ENCODE measurements at regions not wholly inside any gene's neighbourhood (a gene's known extent, or its start where the extent isn't known, plus 50 kb on each side); places are given as distances from the start of the nearest gene placed in this dataset.

- no peak for DNase-seq
Measured at GRCh38 chr4:135319685-135320084, 1118.1 kb upstream of the PABPC4L start.

GRCh38 chr4:135316266-135316779 lies 1114.7 kb upstream of the PABPC4L start:
- no peak for DNase-seq

- no peak for DNase-seq
Measured at GRCh38 chr4:135290136-135290535, 1088.5 kb upstream of the PABPC4L start.

- DNase-seq = no peak
Measured at GRCh38 chr4:135283934-135284333, 1082.3 kb upstream of the PABPC4L start.

GRCh38 chr4:135282676-135283075 lies 1081.1 kb upstream of the PABPC4L start:
- DNase-seq = no peak

- DNase-seq = no peak
Measured at GRCh38 chr4:135281230-135281629, 1079.6 kb upstream of the PABPC4L start.

- no peak for DNase-seq
Measured at GRCh38 chr4:135277980-135278315, 1076.4 kb upstream of the PABPC4L start.

GRCh38 chr4:135277068-135277979 lies 1075.7 kb upstream of the PABPC4L start:
- DNase-seq = no peak

- DNase-seq = no peak
Measured at GRCh38 chr4:135274416-135274815, 1072.8 kb upstream of the PABPC4L start.

GRCh38 chr4:135269125-135269890 lies 1067.7 kb upstream of the PABPC4L start:
- DNase-seq = no peak

- DNase-seq = no peak
Measured at GRCh38 chr4:135268369-135268768, 1066.8 kb upstream of the PABPC4L start.

- peak; percentile 2 for DNase-seq
Measured at GRCh38 chr4:135267148-135267865, 1065.7 kb upstream of the PABPC4L start.

- DNase-seq = no peak
Measured at GRCh38 chr4:135256111-135256510, 1054.5 kb upstream of the PABPC4L start.

GRCh38 chr4:135250040-135250439 lies 1048.5 kb upstream of the PABPC4L start:
- DNase-seq = no peak

- no peak for DNase-seq
Measured at GRCh38 chr4:135249024-135249423, 1047.4 kb upstream of the PABPC4L start.

GRCh38 chr4:135244696-135245095 lies 1043.1 kb upstream of the PABPC4L start:
- no peak for DNase-seq

- DNase-seq = no peak
Measured at GRCh38 chr4:135244056-135244455, 1042.5 kb upstream of the PABPC4L start.

- no peak for DNase-seq
Measured at GRCh38 chr4:135240796-135241195, 1039.2 kb upstream of the PABPC4L start.

- DNase-seq = no peak
Measured at GRCh38 chr4:135239964-135240363, 1038.4 kb upstream of the PABPC4L start.

GRCh38 chr4:135238940-135239339 lies 1037.4 kb upstream of the PABPC4L start:
- no peak for DNase-seq

- DNase-seq = no peak
Measured at GRCh38 chr4:135236048-135236447, 1034.5 kb upstream of the PABPC4L start.

GRCh38 chr4:135227842-135228241 lies 1026.3 kb upstream of the PABPC4L start:
- DNase-seq = no peak
